H1 (cell line): ENCODE measurements at regions not wholly inside any gene's neighbourhood (a gene's known extent, or its start where the extent isn't known, plus 50 kb on each side); places are given as distances from the start of the nearest gene placed in this dataset.

ENCODE experiments used
- ATF3 ChIP-seq: IDR thresholded peaks from 2 replicates; pipeline ENCODE4 v1.6.1; 2011; ENCODE audit warnings: low read depth, mild to moderate bottlenecking, low read length; ENCODE audit not compliant: insufficient read depth
- CHD7 ChIP-seq: fragments of 300-600 bp; sonication (generic); IDR thresholded peaks from 2 replicates; pipeline ENCODE4 v1.7.1; 2012; ENCODE audit warnings: low read length, moderate library complexity, mild to moderate bottlenecking, inconsistent platforms; ENCODE audit not compliant: insufficient replicate concordance
- EP300 ChIP-seq, 2 experiments: IDR thresholded peaks; 1 replicate in 1 of 2; 2 replicates in 1 of 2; pipeline ENCODE4 v1.6.1; 2011 to 2012; ENCODE audit warnings: low read depth in 2 of 2, low read length in 2 of 2, mild to moderate bottlenecking in 2 of 2, borderline replicate concordance in 1 of 2, inconsistent platforms in 1 of 2, moderate library complexity in 1 of 2
- KDM4A ChIP-seq: IDR thresholded peaks from one replicate; pipeline ENCODE4 v1.7.1; 2012; ENCODE audit warnings: low read depth, mild to moderate bottlenecking, moderate library complexity, low read length, inconsistent platforms; ENCODE audit not compliant: severe bottlenecking

- TF ChIP-seq CHD7: no peak
- no peak for TF ChIP-seq KDM4A
- TF ChIP-seq ATF3: no peak
- TF ChIP-seq EP300 (IDR thresholded peaks at IDR 0.05; ENCODE audit: borderline replicate concordance in 1 of 2, low read depth in 2 of 2, low read length in 2 of 2): no peak
These were observed 130.4 kb downstream of the OLFM1 start (continued) for GRCh38 chr9:135217836-135218235.
